Esophagus (tissue), 2 donors: ENCODE measurements at regions not wholly inside any gene's neighbourhood (a gene's known extent, or its start where the extent isn't known, plus 50 kb on each side); places are given as distances from the start of the nearest gene placed in this dataset.

Experiments
- H3K27ac ChIP-seq, 2 donors: one replicate each; pipeline ENCODE4 v1.5.1; 2013; ENCODE audit warnings: low read depth in 2 of 2, mild to moderate bottlenecking in 2 of 2, inconsistent platforms in 1 of 2, low read length in 1 of 2, moderate library complexity in 1 of 2
- H3K27me3 ChIP-seq, 2 donors: one replicate each; pipeline ENCODE4 v1.6.1; 2013; ENCODE audit warnings: low read length in 2 of 2, control low read depth in 1 of 2, mild to moderate bottlenecking in 1 of 2; ENCODE audit not compliant: insufficient read depth in 2 of 2, control insufficient read depth in 1 of 2
- H3K36me3 ChIP-seq, 2 donors: one replicate each; pipeline ENCODE4 v1.6.1; 2013; ENCODE audit warnings: low read length in 1 of 2; ENCODE audit not compliant: control insufficient read depth in 2 of 2, insufficient read depth in 2 of 2
- H3K4me1 ChIP-seq, 2 donors: one replicate each; pipeline ENCODE4 v1.6.1; 2013; ENCODE audit warnings: low read length in 1 of 2; ENCODE audit not compliant: control insufficient read depth in 2 of 2, insufficient read depth in 2 of 2
- H3K4me3 ChIP-seq, 2 donors: one replicate each; pipeline ENCODE4 v1.5.1; 2013; ENCODE audit warnings: low read length in 2 of 2, mild to moderate bottlenecking in 2 of 2, low read depth in 1 of 2, moderate library complexity in 1 of 2
- H3K9me3 ChIP-seq, 2 donors: one replicate each; pipeline ENCODE4 v1.6.1; 2013; ENCODE audit warnings: mild to moderate bottlenecking in 2 of 2, low read depth in 1 of 2, low read length in 1 of 2, moderate library complexity in 1 of 2; ENCODE audit not compliant: control insufficient read depth in 2 of 2, insufficient read depth in 1 of 2
- WGBS, 2 donors: extraction: QIAGEN DNeasy Blood & Tissue Kit; methylation state at CpG; one replicate each; pipeline ENCODE4 v1.1.7; 2013; 5-methylcytosine and 5-hydroxymethylcytosine counted together
- donor health status: healthy with polysubstance abuse.
- donor health status: Bipolar disorder and iron deficiency.

GRCh38 chr7:16338065-16338464 is 83.3 kb downstream of the CRPPA start:
- Histone ChIP-seq H3K36me3 (no peaks in the 10 kb centered on the region), H3K27me3 (no peaks in the 10 kb centered on the region), H3K9me3 (no peaks in the 10 kb centered on the region), H3K27ac (no peak overlapping the region), H3K4me3 (no peak overlapping the region), H3K4me1 (no peaks in the 10 kb centered on the region)
- 91 to 98% methylated on average over 1 of the region's 1 CpG for WGBS, 2 donors

- H3K27ac ChIP-seq, result no peak overlapping the region
- H3K36me3 ChIP-seq, result no peaks in the 10 kb centered on the region
- H3K27me3 ChIP-seq, result no peaks in the 10 kb centered on the region
- peaks cover 0 to 3% of the 10 kb centered on the region in 2 donors for H3K9me3 ChIP-seq
- no peaks in the 10 kb centered on the region for H3K4me1 ChIP-seq
- H3K4me3 ChIP-seq, result no peak overlapping the region
These were observed 95.2 kb downstream of the CRPPA start for GRCh38 chr7:16326106-16326505.

GRCh38 chr7:16323313-16323712 is 98.0 kb downstream of the CRPPA start:
- 67 to 82% methylated on average over 1 of the region's 1 CpG for WGBS, 2 donors
- Histone ChIP-seq H3K4me1 (peaks cover 0 to 2% of the 10 kb centered on the region in 2 donors), H3K36me3 (no peaks in the 10 kb centered on the region), H3K9me3 (no peaks in the 10 kb centered on the region), H3K4me3 (no peak overlapping the region), H3K27ac (no peak overlapping the region), H3K27me3 (no peaks in the 10 kb centered on the region)

- no peaks in the 10 kb centered on the region for H3K36me3 ChIP-seq
- H3K27me3 ChIP-seq, result no peaks in the 10 kb centered on the region
- 57 to 64% methylated on average over 2 of the region's 2 CpGs for whole genome bisulfite sequencing, 2 donors
- peaks cover 0 to 2% of the 10 kb centered on the region in 2 donors for H3K4me1 ChIP-seq
- H3K27ac ChIP-seq, result no peak overlapping the region
- H3K9me3 ChIP-seq, result no peaks in the 10 kb centered on the region
- H3K4me3 ChIP-seq, result no peak overlapping the region
These were observed 101.2 kb downstream of the CRPPA start for GRCh38 chr7:16320099-16320660.

DNA sequence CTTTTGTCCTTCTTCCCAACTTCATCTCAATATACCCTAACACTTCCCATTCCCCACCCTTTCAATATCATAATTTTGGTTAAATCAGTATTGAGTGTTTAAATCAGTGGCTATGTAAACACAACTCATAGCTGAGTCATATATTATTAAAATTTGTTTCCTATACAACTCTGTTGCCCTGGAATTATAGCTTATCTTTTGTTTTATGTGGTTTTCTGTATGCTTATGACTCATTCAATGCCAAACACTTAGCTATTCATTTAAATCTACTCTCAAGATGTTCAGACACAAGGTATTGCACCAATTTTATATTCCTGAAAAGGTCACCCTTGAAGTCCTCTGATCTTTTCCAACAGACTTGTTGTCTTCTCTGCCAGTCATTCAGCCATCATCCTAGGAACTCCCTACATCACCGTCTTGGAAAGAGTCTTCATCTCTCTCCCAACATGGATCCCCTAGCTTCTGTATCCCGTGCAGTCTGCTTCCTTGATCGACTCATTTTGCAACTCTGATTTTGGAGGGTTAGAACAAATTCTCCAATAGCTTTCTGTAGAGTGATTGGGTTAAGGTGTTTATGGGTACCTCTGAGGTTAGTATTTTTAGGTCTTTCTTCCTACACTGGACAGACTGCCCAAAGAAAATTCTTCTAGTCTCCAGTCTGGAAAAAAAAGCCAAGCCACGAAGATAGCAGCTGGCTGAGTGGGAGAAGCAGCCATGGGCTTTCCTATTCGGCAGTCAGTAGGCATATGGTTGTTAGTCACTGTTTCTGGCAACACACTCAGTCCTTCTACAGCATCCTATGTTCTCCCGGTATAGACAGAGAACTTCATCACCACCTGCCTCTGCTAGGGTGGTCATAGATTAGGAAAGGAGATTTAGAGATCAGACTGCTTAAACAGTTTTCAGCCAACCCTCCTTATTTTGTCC is 102.1 kb downstream of the CRPPA start:
- Histone ChIP-seq H3K27ac (no peak overlapping the region), H3K9me3 (no peaks in the 10 kb centered on the region), H3K27me3 (no peaks in the 10 kb centered on the region), H3K36me3 (no peaks in the 10 kb centered on the region), H3K4me1 (peaks cover 0 to 2% of the 10 kb centered on the region in 2 donors), H3K4me3 (no peak overlapping the region)
- WGBS, 2 donors, result 73 to 75% methylated on average over 6 of the region's 6 CpGs

GRCh38 chr7:16318463-16318862 is 102.9 kb downstream of the CRPPA start:
- Histone ChIP-seq H3K4me3 (no peak overlapping the region), H3K9me3 (no peaks in the 10 kb centered on the region), H3K27me3 (no peaks in the 10 kb centered on the region), H3K36me3 (no peaks in the 10 kb centered on the region), H3K4me1 (peaks cover 0 to 2% of the 10 kb centered on the region in 2 donors), H3K27ac (no peak overlapping the region)

DNA sequence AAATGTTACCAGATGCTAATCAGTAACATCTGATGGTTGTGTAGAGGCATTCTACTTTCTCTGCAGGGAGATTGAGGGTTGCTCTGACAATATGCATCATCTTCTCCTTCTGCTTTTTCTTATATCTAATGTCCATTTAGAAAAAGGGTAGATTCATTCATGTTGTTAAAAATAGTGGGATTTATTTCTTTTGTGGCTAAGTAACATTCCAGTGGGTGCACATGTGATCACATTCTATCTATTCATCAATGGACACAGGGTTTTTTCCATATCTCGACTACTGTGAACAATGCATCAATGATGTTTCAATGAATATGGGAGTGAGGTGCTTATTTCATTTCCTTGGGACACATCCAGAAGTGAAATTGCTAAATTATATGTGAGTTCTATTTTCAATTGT is 103.9 kb downstream of the CRPPA start:
- Histone ChIP-seq H3K27ac (no peak overlapping the region), H3K27me3 (no peaks in the 10 kb centered on the region), H3K4me3 (no peak overlapping the region), H3K9me3 (no peaks in the 10 kb centered on the region), H3K36me3 (no peaks in the 10 kb centered on the region), H3K4me1 (peaks cover 0 to 2% of the 10 kb centered on the region in 2 donors)
- WGBS, 2 donors, result 46 to 81% methylated on average over 1 of the region's 1 CpG

DNA sequence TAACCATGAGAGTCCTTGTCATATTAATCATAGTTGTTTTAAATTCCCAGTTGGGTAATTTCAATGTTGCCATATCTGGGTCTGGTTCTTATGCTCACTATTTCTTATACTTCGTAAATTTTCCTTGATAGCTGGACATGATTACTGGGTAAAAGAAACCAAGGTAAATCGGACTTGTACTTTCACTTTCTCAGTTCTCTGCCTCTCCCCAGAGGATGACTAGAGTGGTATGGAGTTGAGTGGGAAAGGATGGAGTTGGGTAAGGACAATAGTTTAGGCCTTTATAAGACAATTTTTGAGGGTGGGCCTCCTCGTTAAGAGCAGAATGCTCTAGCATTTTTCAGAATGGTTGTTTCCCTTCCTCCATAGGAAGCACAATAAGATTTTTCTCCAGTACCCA is 106.1 kb downstream of the CRPPA start:
- H3K9me3 ChIP-seq, result no peaks in the 10 kb centered on the region
- WGBS, 2 donors, result 87 to 91% methylated on average over 3 of the region's 3 CpGs
- no peaks in the 10 kb centered on the region for H3K27me3 ChIP-seq
- H3K36me3 ChIP-seq, result no peaks in the 10 kb centered on the region
- H3K4me3 ChIP-seq, result no peak overlapping the region
- H3K27ac ChIP-seq, result no peak overlapping the region
- H3K4me1 ChIP-seq, result peaks cover 0 to 2% of the 10 kb centered on the region in 2 donors

GRCh38 chr7:16309129-16309528 is 112.2 kb downstream of the CRPPA start:
- 93 to 95% methylated on average over 2 of the region's 2 CpGs for WGBS, 2 donors
- Histone ChIP-seq H3K36me3 (no peaks in the 10 kb centered on the region), H3K4me3 (no peak overlapping the region), H3K27me3 (no peaks in the 10 kb centered on the region), H3K9me3 (no peaks in the 10 kb centered on the region), H3K27ac (no peak overlapping the region), H3K4me1 (no peaks in the 10 kb centered on the region)

GRCh38 chr7:16301291-16301690 is 120.0 kb downstream of the CRPPA start:
- WGBS, 2 donors, result 54 to 55% methylated on average over 4 of the region's 4 CpGs
- Histone ChIP-seq H3K36me3 (peaks cover 0 to 2% of the 10 kb centered on the region in 2 donors), H3K4me3 (no peak overlapping the region), H3K4me1 (no peaks in the 10 kb centered on the region), H3K27ac (no peak overlapping the region), H3K27me3 (no peaks in the 10 kb centered on the region), H3K9me3 (no peaks in the 10 kb centered on the region)
